Neural cell (in vitro differentiated cells): ENCODE measurements at regions not wholly inside any gene's neighbourhood (a gene's known extent, or its start where the extent isn't known, plus 50 kb on each side); places are given as distances from the start of the nearest gene placed in this dataset.

Experiments
- H2AFZ ChIP-seq: fragments of 200-600, 300-800 bp; sonication (generic), shearing (Covaris generic); 2 replicates; pipeline ENCODE4 v1.6.0; 2014; ENCODE audit warnings: low read depth, mild to moderate bottlenecking, antibody characterized with exemption, low read length, moderate library complexity
- H3F3A ChIP-seq: fragments of 200-600 bp; shearing (Covaris generic); 2 replicates; pipeline ENCODE4 v1.6.1; 2016; ENCODE audit warnings: mild to moderate bottlenecking, moderate library complexity, mixed read lengths, antibody characterized with exemption, low read length; ENCODE audit not compliant: insufficient read depth, poor library complexity, severe bottlenecking
- H3K27ac ChIP-seq: fragments of 200-600, 300-800 bp; sonication (generic), shearing (Covaris generic); 2 replicates; pipeline ENCODE4 v1.5.1; 2014; ENCODE audit warnings: mild to moderate bottlenecking, low read length, moderate library complexity
- H3K27me3 ChIP-seq: fragments of 300-800, 200-600 bp; sonication (generic), shearing (Covaris generic); 2 replicates; pipeline ENCODE4 v1.6.0; 2014; ENCODE audit warnings: mild to moderate bottlenecking, low read depth, low read length, moderate library complexity; ENCODE audit not compliant: insufficient read depth
- H3K36me3 ChIP-seq: fragments of 300-800, 200-600 bp; sonication (generic), shearing (Covaris generic); 2 replicates; pipeline ENCODE4 v1.5.1; 2014; ENCODE audit warnings: mild to moderate bottlenecking, antibody characterized with exemption, low read length, moderate library complexity; ENCODE audit not compliant: insufficient read depth
- H3K4me2 ChIP-seq: fragments of 300-800, 200-600 bp; sonication (generic), shearing (Covaris generic); 2 replicates; pipeline ENCODE4 v1.6.0; 2014; ENCODE audit warnings: mild to moderate bottlenecking, low read length
- H3K4me3 ChIP-seq: fragments of 300-800, 200-600 bp; sonication (generic), shearing (Covaris generic); 2 replicates; pipeline ENCODE4 v1.5.1; 2014; ENCODE audit warnings: mild to moderate bottlenecking, low read length, moderate library complexity
- H3K79me2 ChIP-seq: fragments of 200-600 bp; shearing (Covaris generic); replicated peaks from 2 replicates; pipeline ENCODE4 v1.6.0; 2014; ENCODE audit warnings: mild to moderate bottlenecking, low read length, moderate library complexity; ENCODE audit not compliant: insufficient read depth
- H3K9ac ChIP-seq: fragments of 300-800, 200-600 bp; sonication (generic), shearing (Covaris generic); 2 replicates; pipeline ENCODE4 v1.6.1; 2016; ENCODE audit warnings: mild to moderate bottlenecking, low read length, mixed read lengths
- H3K9me2 ChIP-seq: fragments of 200-600 bp; shearing (Covaris generic); 2 replicates; pipeline ENCODE4 v1.6.1; 2016; ENCODE audit warnings: mild to moderate bottlenecking, low read length, mixed read lengths; ENCODE audit not compliant: insufficient read depth
- H3K9me3 ChIP-seq: fragments of 200-600, 300-800 bp; sonication (generic), shearing (Covaris generic); 2 replicates; pipeline ENCODE4 v1.6.1; 2016; ENCODE audit warnings: mild to moderate bottlenecking, mixed run types, low read length, moderate library complexity, mixed read lengths
- H4K20me1 ChIP-seq: fragments of 200-600 bp; shearing (Covaris generic); 2 replicates; pipeline ENCODE4 v1.6.1; 2016; ENCODE audit warnings: mild to moderate bottlenecking, mixed run types; ENCODE audit not compliant: insufficient read depth
- EP300 ChIP-seq: fragments of 450-650 bp; conservative IDR thresholded peaks from 2 replicates; pipeline ENCODE4 v1.6.1; 2014; ENCODE audit warnings: antibody characterized with exemption, mild to moderate bottlenecking, moderate library complexity; ENCODE audit not compliant: poor library complexity, severe bottlenecking
- EZH2 ChIP-seq: fragments of 200-600, 300-800 bp; shearing (Covaris generic), sonication (generic); IDR thresholded peaks from 2 replicates; pipeline ENCODE4 v1.6.1; 2014; ENCODE audit warnings: antibody characterized with exemption, low read length, borderline replicate concordance, mild to moderate bottlenecking; ENCODE audit not compliant: insufficient read depth, poor library complexity, severe bottlenecking
- MXI1 ChIP-seq: fragments of 450-650 bp; conservative IDR thresholded peaks from 2 replicates; pipeline ENCODE4 v1.6.1; 2014; ENCODE audit warnings: antibody characterized with exemption, mild to moderate bottlenecking; ENCODE audit not compliant: poor library complexity, severe bottlenecking
- POLR2AphosphoS5 ChIP-seq: IDR thresholded peaks from 2 replicates; pipeline ENCODE4 v1.6.1; 2012
- RAD21 ChIP-seq: fragments of 450-650 bp; conservative IDR thresholded peaks from 2 replicates; pipeline ENCODE4 v1.6.1; 2014; ENCODE audit warnings: antibody characterized with exemption, mild to moderate bottlenecking, moderate library complexity
- SMC3 ChIP-seq: fragments of 450-650 bp; conservative IDR thresholded peaks from 2 replicates; pipeline ENCODE4 v1.6.1; 2014; ENCODE audit warnings: antibody characterized with exemption, mild to moderate bottlenecking, moderate library complexity; ENCODE audit not compliant: poor library complexity
- TAF1 ChIP-seq: IDR thresholded peaks from 2 replicates; pipeline ENCODE4 v1.6.1; 2012; ENCODE audit warnings: low read depth
- TF ChIP-seq, protein P1 (sequence below): fragments of 450-650 bp; IDR thresholded peaks from 2 replicates; pipeline ENCODE4 v1.5.1; 2014; ENCODE audit warnings: antibody characterized with exemption, mild to moderate bottlenecking, moderate library complexity; ENCODE audit not compliant: poor library complexity, severe bottlenecking
- TF ChIP-seq, protein P2 (sequence below): IDR thresholded peaks from 2 replicates; pipeline ENCODE4 v1.6.1; 2012; ENCODE audit warnings: borderline replicate concordance

DNA sequence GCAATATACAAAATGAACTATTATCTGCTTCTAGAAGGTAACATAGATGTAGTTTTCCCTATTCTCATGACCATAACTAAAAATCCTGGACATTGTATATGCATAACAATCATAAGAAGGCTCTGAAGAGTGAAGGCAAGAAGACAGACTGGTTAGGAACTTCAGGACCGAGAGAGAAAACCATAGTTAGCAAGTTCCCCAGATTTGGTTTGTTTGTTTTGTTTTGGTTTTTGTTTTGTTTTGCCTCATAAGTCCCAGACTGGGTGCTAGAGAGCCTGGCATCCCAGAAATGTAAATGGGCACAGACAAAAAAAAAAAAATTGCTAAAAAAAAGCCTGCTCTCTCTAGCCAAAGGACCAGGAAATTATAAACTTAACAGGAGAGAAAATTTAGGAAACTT lies 192.2 kb upstream of the FBXO11 start:
- TF ChIP-seq RAD21 = no peak
- TF ChIP-seq, protein P1, sequence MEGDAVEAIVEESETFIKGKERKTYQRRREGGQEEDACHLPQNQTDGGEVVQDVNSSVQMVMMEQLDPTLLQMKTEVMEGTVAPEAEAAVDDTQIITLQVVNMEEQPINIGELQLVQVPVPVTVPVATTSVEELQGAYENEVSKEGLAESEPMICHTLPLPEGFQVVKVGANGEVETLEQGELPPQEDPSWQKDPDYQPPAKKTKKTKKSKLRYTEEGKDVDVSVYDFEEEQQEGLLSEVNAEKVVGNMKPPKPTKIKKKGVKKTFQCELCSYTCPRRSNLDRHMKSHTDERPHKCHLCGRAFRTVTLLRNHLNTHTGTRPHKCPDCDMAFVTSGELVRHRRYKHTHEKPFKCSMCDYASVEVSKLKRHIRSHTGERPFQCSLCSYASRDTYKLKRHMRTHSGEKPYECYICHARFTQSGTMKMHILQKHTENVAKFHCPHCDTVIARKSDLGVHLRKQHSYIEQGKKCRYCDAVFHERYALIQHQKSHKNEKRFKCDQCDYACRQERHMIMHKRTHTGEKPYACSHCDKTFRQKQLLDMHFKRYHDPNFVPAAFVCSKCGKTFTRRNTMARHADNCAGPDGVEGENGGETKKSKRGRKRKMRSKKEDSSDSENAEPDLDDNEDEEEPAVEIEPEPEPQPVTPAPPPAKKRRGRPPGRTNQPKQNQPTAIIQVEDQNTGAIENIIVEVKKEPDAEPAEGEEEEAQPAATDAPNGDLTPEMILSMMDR = no peak
- TF ChIP-seq EZH2 = no peak
- TF ChIP-seq SMC3 = no peak
- Histone ChIP-seq H3K9me2 (no peaks in the 10 kb centered on the region), H4K20me1 (no peaks in the 10 kb centered on the region), H3K79me2 (no peaks in the 10 kb centered on the region), H3K4me3 (no peak overlapping the region), H3K9me3 (no peaks in the 10 kb centered on the region), H2AFZ (no peak overlapping the region), H3K4me2 (no peak overlapping the region), H3F3A (no peaks in the 10 kb centered on the region), H3K27me3 (no peaks in the 10 kb centered on the region), H3K36me3 (no peaks in the 10 kb centered on the region), H3K27ac (no peak overlapping the region), H3K9ac (no peak overlapping the region)

GRCh38 chr2:48104418-48104817 lies 198.1 kb upstream of the FBXO11 start:
- H3K9me3 ChIP-seq = no peaks in the 10 kb centered on the region
- H4K20me1 ChIP-seq = no peaks in the 10 kb centered on the region
- H3K27ac ChIP-seq = no peak overlapping the region
- no peak overlapping the region for H3K9ac ChIP-seq
- H3K4me3 ChIP-seq = no peak overlapping the region
- no peaks in the 10 kb centered on the region for H3K79me2 ChIP-seq
- H3K9me2 ChIP-seq = no peaks in the 10 kb centered on the region
- H3F3A ChIP-seq = no peaks in the 10 kb centered on the region
- H3K27me3 ChIP-seq = no peaks in the 10 kb centered on the region
- H3K4me2 ChIP-seq = no peak overlapping the region
- H3K36me3 ChIP-seq = no peaks in the 10 kb centered on the region
- TF ChIP-seq, protein P2, sequence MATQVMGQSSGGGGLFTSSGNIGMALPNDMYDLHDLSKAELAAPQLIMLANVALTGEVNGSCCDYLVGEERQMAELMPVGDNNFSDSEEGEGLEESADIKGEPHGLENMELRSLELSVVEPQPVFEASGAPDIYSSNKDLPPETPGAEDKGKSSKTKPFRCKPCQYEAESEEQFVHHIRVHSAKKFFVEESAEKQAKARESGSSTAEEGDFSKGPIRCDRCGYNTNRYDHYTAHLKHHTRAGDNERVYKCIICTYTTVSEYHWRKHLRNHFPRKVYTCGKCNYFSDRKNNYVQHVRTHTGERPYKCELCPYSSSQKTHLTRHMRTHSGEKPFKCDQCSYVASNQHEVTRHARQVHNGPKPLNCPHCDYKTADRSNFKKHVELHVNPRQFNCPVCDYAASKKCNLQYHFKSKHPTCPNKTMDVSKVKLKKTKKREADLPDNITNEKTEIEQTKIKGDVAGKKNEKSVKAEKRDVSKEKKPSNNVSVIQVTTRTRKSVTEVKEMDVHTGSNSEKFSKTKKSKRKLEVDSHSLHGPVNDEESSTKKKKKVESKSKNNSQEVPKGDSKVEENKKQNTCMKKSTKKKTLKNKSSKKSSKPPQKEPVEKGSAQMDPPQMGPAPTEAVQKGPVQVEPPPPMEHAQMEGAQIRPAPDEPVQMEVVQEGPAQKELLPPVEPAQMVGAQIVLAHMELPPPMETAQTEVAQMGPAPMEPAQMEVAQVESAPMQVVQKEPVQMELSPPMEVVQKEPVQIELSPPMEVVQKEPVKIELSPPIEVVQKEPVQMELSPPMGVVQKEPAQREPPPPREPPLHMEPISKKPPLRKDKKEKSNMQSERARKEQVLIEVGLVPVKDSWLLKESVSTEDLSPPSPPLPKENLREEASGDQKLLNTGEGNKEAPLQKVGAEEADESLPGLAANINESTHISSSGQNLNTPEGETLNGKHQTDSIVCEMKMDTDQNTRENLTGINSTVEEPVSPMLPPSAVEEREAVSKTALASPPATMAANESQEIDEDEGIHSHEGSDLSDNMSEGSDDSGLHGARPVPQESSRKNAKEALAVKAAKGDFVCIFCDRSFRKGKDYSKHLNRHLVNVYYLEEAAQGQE = no peak
- TF ChIP-seq RAD21 = no peak
- H2AFZ ChIP-seq = no peak overlapping the region

GRCh38 chr2:48105848-48106247 lies 199.6 kb upstream of the FBXO11 start:
- Histone ChIP-seq H4K20me1 (no peaks in the 10 kb centered on the region), H3K9me3 (no peaks in the 10 kb centered on the region), H3K9me2 (no peaks in the 10 kb centered on the region), H3K4me2 (no peak overlapping the region), H3K4me3 (no peak overlapping the region), H3K9ac (no peak overlapping the region), H3K27me3 (no peaks in the 10 kb centered on the region), H3K36me3 (no peaks in the 10 kb centered on the region), H3K27ac (no peak overlapping the region), H3K79me2 (no peaks in the 10 kb centered on the region), H3F3A (no peaks in the 10 kb centered on the region), H2AFZ (no peak overlapping the region)
- TF ChIP-seq, protein P1 = no peak
- TF ChIP-seq, protein P2 = no peak
- no peak for TF ChIP-seq POLR2AphosphoS5
- no peak for TF ChIP-seq MXI1
- no peak for TF ChIP-seq TAF1
- TF ChIP-seq RAD21 = no peak
- TF ChIP-seq SMC3 = no peak
- TF ChIP-seq EZH2 = no peak
- no peak for TF ChIP-seq EP300
